ENCODE measurements at regions not wholly inside any gene's neighbourhood (a gene's known extent, or its start where the extent isn't known, plus 50 kb on each side); places are given as distances from the start of the nearest gene placed in this dataset.
"Not testable (repeated sequence)": the region's sequence is repeated elsewhere in the genome, so short reads cannot be mapped to it uniquely, and the experiment has no call there.

DNA sequence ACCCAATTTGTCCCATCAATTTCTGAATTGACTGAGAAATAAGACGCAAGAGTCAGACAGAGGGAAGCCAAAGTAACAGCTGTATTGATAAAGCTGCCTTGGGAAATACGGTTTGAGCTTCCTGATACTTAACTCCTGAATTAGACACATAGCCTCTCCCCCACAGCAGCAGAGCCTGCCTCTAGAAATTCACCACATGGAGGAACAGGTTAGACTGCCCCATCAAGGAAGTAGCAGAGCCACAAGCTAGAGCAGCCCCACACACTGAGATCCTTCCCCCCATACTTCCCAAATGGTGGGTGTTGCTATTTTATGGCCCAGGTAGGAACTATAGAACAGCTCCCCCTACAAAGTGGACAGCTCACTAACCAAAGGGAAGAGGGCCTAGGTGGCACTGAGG is 220.0 kb downstream of the SMAD2 start:
- peaks cover 2% of the 10 kb centered on the region; the same call in 1 of the 2 replicates for H3K27me3 Mint-ChIP-seq (ENCODE audit: insufficient read depth)
- peaks cover 19% of the 10 kb centered on the region for H3K9me3 Mint-ChIP-seq
- H3K4me1 Mint-ChIP-seq (ENCODE audit: low read depth) = no peaks in the 10 kb centered on the region
- H3K36me3 Mint-ChIP-seq (ENCODE audit: low read depth) = peaks cover 4% of the 10 kb centered on the region; the same call in 1 of the 2 replicates
- TF ChIP-seq, protein P1, sequence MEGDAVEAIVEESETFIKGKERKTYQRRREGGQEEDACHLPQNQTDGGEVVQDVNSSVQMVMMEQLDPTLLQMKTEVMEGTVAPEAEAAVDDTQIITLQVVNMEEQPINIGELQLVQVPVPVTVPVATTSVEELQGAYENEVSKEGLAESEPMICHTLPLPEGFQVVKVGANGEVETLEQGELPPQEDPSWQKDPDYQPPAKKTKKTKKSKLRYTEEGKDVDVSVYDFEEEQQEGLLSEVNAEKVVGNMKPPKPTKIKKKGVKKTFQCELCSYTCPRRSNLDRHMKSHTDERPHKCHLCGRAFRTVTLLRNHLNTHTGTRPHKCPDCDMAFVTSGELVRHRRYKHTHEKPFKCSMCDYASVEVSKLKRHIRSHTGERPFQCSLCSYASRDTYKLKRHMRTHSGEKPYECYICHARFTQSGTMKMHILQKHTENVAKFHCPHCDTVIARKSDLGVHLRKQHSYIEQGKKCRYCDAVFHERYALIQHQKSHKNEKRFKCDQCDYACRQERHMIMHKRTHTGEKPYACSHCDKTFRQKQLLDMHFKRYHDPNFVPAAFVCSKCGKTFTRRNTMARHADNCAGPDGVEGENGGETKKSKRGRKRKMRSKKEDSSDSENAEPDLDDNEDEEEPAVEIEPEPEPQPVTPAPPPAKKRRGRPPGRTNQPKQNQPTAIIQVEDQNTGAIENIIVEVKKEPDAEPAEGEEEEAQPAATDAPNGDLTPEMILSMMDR (IDR thresholded peaks at IDR 0.05) = no peak
- H3K4me3 Mint-ChIP-seq = no peak overlapping the region
- H3K27ac Mint-ChIP-seq = no peak overlapping the region
- DNase-seq = no peak

DNA sequence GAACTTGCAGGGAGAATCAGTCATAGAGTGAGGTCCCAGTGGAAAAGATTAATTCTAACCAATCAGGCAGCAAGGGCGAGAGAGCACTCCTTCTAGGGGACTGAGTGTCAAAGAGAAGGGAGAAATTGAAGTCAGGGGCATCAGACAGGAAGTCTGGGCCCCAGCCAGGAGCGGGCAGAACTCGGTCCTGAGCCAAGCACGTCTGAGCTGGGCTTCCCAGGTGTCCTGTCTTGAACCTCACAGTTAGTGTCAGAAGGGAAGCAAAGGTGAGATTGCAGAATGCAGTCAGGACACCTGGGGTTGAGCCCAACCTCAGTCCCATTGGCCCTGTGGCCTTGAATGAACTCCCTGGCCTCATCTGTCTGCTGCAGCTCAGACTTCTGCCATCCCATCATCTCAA is 220.9 kb downstream of the SMAD2 start:
- H3K27ac Mint-ChIP-seq = no peak overlapping the region
- TF ChIP-seq, protein P1 (IDR thresholded peaks at IDR 0.05) = no peak
- peaks cover 4% of the 10 kb centered on the region; the same call in 1 of the 2 replicates for H3K36me3 Mint-ChIP-seq (ENCODE audit: low read depth)
- H3K9me3 Mint-ChIP-seq = peaks cover 17% of the 10 kb centered on the region
- H3K4me1 Mint-ChIP-seq (ENCODE audit: low read depth) = no peaks in the 10 kb centered on the region
- no peaks in the 10 kb centered on the region; the same call in 1 of the 2 replicates for H3K27me3 Mint-ChIP-seq (ENCODE audit: insufficient read depth)
- no peak for DNase-seq
- no peak overlapping the region for H3K4me3 Mint-ChIP-seq

DNA sequence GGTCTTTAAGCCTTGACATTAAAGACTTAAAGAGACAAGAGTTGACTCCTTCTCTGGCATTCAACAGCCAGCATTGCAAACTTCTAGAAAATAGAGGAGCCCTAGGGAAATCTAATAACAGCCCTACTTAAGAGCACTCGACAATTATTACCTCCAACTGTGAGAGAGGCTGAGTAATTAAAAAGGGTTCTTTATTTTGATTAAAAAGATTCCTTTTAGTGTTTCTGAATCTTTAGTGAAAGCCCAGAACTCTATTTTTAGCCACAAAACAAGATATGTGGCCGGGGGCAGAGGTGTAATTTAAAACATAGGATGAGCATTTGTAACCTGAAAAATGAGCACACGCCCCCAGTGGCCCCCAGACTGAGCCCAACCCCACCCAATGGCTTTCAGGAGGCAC is 222.3 kb downstream of the SMAD2 start:
- Mint-ChIP-seq H3K36me3 (ENCODE audit: low read depth) (peaks cover 4% of the 10 kb centered on the region; the same call in 1 of the 2 replicates), H3K4me1 (ENCODE audit: low read depth) (no peaks in the 10 kb centered on the region), H3K4me3 (no peak overlapping the region), H3K27ac (no peak overlapping the region), H3K27me3 (ENCODE audit: insufficient read depth) (no peaks in the 10 kb centered on the region; the same call in 1 of the 2 replicates), H3K9me3 (peaks cover 17% of the 10 kb centered on the region)
- no peak for DNase-seq
- TF ChIP-seq, protein P1 (IDR thresholded peaks at IDR 0.05) = no peak

DNA sequence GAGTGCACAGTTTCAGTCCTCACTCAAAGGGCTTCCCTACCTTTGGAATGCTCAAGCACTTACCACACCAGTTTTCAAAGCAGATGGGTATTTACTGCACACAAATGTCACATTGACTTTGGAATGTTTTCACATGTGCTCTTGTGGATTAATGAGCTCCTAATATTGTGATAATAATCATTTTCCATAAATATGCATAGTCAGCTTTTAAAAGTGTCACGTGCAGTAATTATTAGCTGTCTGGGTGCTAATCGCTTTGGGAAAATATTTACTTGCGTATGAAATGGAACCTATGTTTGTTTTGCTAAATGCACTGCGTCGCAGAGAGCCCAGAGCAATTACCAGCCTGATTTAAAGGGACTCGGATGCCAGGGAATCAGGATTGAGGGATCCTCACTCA is 229.3 kb downstream of the SMAD2 start:
- no peaks in the 10 kb centered on the region for H3K36me3 Mint-ChIP-seq (ENCODE audit: low read depth)
- TF ChIP-seq, protein P1 (IDR thresholded peaks at IDR 0.05) = no peak
- H3K9me3 Mint-ChIP-seq = peaks cover 31% of the 10 kb centered on the region
- H3K27ac Mint-ChIP-seq = no peak overlapping the region
- no peak overlapping the region for H3K4me3 Mint-ChIP-seq
- no peaks in the 10 kb centered on the region for H3K4me1 Mint-ChIP-seq (ENCODE audit: low read depth)
- peaks cover 14% of the 10 kb centered on the region for H3K27me3 Mint-ChIP-seq (ENCODE audit: insufficient read depth)
- no peak for DNase-seq

- Mint-ChIP-seq H3K27ac (no peak overlapping the region), H3K36me3 (ENCODE audit: low read depth) (no peaks in the 10 kb centered on the region), H3K9me3 (peaks cover 29% of the 10 kb centered on the region), H3K27me3 (ENCODE audit: insufficient read depth) (peaks cover 11% of the 10 kb centered on the region), H3K4me3 (no peak overlapping the region), H3K4me1 (ENCODE audit: low read depth) (no peaks in the 10 kb centered on the region)
- DNase-seq = no peak
- TF ChIP-seq, protein P1 (IDR thresholded peaks at IDR 0.05) = no peak
Measured at GRCh38 chr18:47696870-47697269, 233.6 kb downstream of the SMAD2 start.

GRCh38 chr18:47691611-47692010 is 238.8 kb downstream of the SMAD2 start:
- H3K9me3 Mint-ChIP-seq = peaks cover 5% of the 10 kb centered on the region; the same call in 1 of the 2 replicates
- no peak for DNase-seq
- H3K27me3 Mint-ChIP-seq (ENCODE audit: insufficient read depth) = no peaks in the 10 kb centered on the region; the same call in 1 of the 2 replicates
- no peaks in the 10 kb centered on the region for H3K4me1 Mint-ChIP-seq (ENCODE audit: low read depth)
- no peak overlapping the region for H3K27ac Mint-ChIP-seq
- no peak overlapping the region for H3K4me3 Mint-ChIP-seq
- TF ChIP-seq, protein P1 (IDR thresholded peaks at IDR 0.05) = no peak
- no peaks in the 10 kb centered on the region for H3K36me3 Mint-ChIP-seq (ENCODE audit: low read depth)

GRCh38 chr18:47690778-47691177 is 239.7 kb downstream of the SMAD2 start:
- H3K27me3 Mint-ChIP-seq (ENCODE audit: insufficient read depth); H3K4me3 Mint-ChIP-seq; H3K9me3 Mint-ChIP-seq; H3K27ac Mint-ChIP-seq; H3K4me1 Mint-ChIP-seq (ENCODE audit: low read depth); DNase-seq; H3K36me3 Mint-ChIP-seq (ENCODE audit: low read depth): not testable (repeated sequence)

Measured in HFFc6 (cell line).